SJCRH30 (cell line): ENCODE measurements at regions not wholly inside any gene's neighbourhood (a gene's known extent, or its start where the extent isn't known, plus 50 kb on each side); places are given as distances from the start of the nearest gene placed in this dataset.

ENCODE experiments used
- DNase-seq, 2 experiments: peaks; one replicate each; pipeline ENCODE4 v3.0.0-alpha.2; 2015 to 2020
- H3K27ac ChIP-seq: fragments of 250-450 bp; sonication (Bioruptor Pico); 2 replicates; pipeline ENCODE4 v1.5.1; 2020; ENCODE audit warnings: mild to moderate bottlenecking, moderate library complexity
- H3K27me3 ChIP-seq: fragments of 250-450 bp; sonication (Bioruptor Pico); 2 replicates; pipeline ENCODE4 v1.5.1; 2020; ENCODE audit warnings: mild to moderate bottlenecking, moderate library complexity
- H3K36me3 ChIP-seq: fragments of 250-450 bp; sonication (Bioruptor Pico); 2 replicates; pipeline ENCODE4 v1.5.1; 2020; ENCODE audit warnings: mild to moderate bottlenecking, moderate library complexity
- H3K4me1 ChIP-seq: fragments of 250-450 bp; sonication (Bioruptor Pico); 2 replicates; pipeline ENCODE4 v1.5.1; 2020; ENCODE audit warnings: mild to moderate bottlenecking, moderate library complexity
- H3K4me3 ChIP-seq: fragments of 250-450 bp; sonication (Bioruptor Pico); 2 replicates; pipeline ENCODE4 v1.5.1; 2020; ENCODE audit warnings: mild to moderate bottlenecking, moderate library complexity
- H3K9me3 ChIP-seq: fragments of 250-450 bp; sonication (Bioruptor Pico); replicated peaks from 2 replicates; pipeline ENCODE4 v1.5.1; 2020; ENCODE audit warnings: mild to moderate bottlenecking, moderate library complexity

DNA sequence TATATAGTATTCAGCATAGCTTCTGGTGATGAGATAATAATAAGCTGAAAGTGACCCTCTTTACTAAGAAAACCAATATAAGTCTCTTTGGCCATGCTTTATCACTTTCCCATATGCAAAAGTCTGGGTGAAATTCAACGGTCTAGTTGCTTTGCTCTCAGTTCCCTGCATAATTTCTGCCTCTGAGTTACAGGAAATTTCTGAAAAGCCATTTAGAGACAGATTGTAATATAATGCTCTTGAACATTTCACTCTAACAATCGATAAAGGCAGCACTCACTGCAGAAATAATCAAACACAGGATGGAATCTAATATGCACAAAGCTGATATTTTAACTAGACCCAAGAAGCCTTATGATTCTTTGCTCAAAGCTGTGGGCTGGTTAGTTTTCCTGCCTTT, 100.1 kb upstream of the LIFR start:
- Histone ChIP-seq H3K4me1 (peaks cover 12% of the 10 kb centered on the region), H3K36me3 (no peaks in the 10 kb centered on the region), H3K27ac (no peak overlapping the region), H3K27me3 (0 out of 2 replicates have a peak, but pooled peaks cover 5% of the 10 kb centered on the region), H3K4me3 (no peak overlapping the region), H3K9me3 (no peaks in the 10 kb centered on the region)
- no peak for DNase-seq

DNA sequence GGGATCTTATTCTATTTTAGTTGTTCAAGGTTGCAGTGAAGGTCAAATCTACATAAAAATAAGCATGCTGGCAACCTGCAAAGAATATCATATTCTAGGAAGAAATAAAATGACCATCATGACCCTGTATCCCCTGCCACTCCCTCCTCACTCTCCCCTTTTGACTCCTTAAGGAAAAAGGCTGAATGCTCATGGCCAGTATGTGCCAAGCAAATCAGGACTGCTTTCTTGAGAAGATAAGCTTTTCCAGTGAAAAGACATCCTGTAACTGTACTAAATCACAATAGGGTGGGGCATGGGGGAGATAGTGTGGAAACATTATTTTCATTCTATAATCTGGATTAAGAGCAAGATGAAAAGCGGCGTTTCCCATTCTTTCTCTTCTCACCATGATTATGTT, 100.6 kb upstream of the LIFR start:
- H3K9me3 ChIP-seq = no peaks in the 10 kb centered on the region
- no peak overlapping the region for H3K4me3 ChIP-seq
- H3K36me3 ChIP-seq = no peaks in the 10 kb centered on the region
- peaks cover 12% of the 10 kb centered on the region for H3K4me1 ChIP-seq
- H3K27me3 ChIP-seq = 0 out of 2 replicates have a peak, but pooled peaks cover 5% of the 10 kb centered on the region
- DNase-seq = no peak
- no peak overlapping the region for H3K27ac ChIP-seq

DNA sequence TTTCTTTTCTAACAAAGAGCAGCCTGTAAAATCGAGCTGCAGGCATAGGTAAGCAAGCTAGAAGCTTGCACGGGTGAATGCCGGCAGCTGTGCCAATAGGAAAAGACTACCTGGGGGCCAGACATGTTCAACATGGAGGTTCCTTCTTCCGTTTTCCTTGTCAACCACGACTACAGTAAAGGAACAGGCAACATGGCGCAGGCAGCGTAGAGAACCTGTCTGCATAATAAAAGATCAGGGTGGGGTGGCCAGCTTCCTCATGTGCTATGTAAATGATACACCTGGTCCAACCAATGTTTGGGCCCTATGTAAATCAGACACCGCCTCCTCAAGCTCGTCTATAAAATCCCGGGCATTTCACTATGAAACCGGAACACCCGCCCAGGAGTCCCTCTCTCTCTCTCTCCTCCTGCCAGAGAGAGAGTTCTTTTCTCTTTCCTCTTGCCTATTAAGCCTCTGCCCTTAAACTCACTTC, 103.8 kb upstream of the LIFR start:
- Histone ChIP-seq H3K27ac (peak overlapping the region; percentile 46), H3K9me3 (no peaks in the 10 kb centered on the region), H3K4me1 (peaks cover 11% of the 10 kb centered on the region), H3K36me3 (no peaks in the 10 kb centered on the region), H3K4me3 (peak overlapping the region; percentile 53), H3K27me3 (0 out of 2 replicates have a peak, but pooled peaks cover 6% of the 10 kb centered on the region)
- peak; percentile 91 to 95 for DNase-seq

DNA sequence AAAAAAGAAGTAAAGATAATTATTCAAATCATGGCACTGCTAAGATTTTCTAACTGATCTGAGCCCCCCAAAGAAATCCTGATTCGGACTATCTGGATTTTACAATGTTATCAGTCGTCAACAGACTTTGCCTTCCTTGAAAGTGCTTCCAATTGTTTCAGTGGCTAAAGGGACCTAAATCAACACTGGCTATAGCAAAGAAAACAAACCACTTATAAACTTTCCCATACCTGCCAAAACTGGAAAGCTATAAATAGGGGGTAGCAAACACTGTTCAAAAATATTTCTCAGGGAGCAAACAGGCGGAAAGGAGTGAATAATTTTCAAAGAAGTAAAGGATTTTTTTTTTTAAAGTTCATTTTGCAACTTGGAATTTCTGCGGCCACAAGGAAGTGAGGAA, 105.6 kb upstream of the LIFR start:
- H3K27me3 ChIP-seq = peaks cover 9% of the 10 kb centered on the region; the same call in 1 of the 2 replicates
- H3K36me3 ChIP-seq = no peaks in the 10 kb centered on the region
- peaks cover 4% of the 10 kb centered on the region; the same call in 1 of the 2 replicates for H3K4me1 ChIP-seq
- no peak overlapping the region for H3K4me3 ChIP-seq
- no peak for DNase-seq
- H3K27ac ChIP-seq = no peak overlapping the region
- no peaks in the 10 kb centered on the region for H3K9me3 ChIP-seq

DNA sequence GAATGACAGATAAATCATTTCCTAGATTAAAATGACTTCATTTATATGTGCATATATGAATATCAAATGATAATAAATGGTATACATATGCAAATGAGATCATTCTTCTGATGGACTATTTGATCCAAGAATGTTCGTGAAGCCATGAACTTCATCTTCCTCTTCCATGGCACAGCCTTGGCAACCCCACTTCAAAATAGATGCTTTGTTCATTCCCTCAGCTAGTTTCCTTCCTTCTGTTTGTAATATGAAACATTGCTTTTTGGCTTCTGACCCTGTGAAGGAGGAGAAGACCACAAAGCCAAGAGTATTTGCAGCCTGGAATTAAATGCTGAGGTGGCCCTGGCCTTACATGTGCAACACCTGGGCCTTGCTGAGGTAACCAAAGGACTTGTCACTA, 106.8 kb upstream of the LIFR start:
- Histone ChIP-seq H3K4me3 (no peak overlapping the region), H3K27me3 (peaks cover 5% of the 10 kb centered on the region; the same call in 1 of the 2 replicates), H3K36me3 (no peaks in the 10 kb centered on the region), H3K9me3 (no peaks in the 10 kb centered on the region), H3K4me1 (peaks cover 4% of the 10 kb centered on the region; the same call in 1 of the 2 replicates), H3K27ac (no peak overlapping the region)
- no peak for DNase-seq

DNA sequence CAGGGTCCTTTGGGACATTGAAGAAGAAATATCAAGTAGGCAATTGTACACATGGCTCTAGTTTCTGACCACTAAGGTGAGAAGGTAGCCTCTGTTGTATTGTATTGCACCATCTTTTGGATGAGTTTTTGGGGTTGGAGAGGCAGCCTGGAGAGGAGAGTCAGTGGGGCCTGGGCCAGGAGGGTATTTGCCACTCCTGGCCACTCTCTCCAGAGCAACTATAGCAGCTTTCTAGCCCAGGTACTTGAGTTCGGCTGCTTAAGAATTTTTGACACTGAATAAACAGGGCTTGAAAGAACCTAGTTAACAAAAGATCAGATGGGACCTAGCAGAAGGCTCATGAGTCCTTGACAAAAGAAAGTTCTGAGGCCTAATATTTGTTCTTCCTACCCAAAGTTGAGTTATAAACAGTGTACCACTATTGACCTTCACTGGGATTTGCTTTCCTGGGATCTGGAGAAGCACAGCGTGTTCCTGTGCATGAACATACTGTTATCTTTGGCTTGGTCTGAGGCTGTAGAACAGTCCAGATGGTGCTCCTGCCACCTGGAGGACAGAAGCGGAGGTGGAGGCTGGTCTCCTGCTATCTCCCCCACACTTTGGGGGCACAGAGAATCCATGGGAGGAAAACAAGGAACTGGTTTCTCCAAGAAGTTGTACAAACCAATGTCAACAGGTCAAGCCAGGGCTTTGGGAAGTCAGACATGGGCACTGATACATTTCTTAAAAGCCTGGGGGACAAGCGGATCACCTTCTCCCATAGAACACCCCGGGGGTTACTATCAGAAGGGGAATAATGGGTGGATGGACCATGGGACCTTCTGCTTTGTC, 110.4 kb upstream of the LIFR start:
- peak; percentile 24 to 55 for DNase-seq
- Histone ChIP-seq H3K27me3 (peaks cover 4% of the 10 kb centered on the region; the same call in 1 of the 2 replicates), H3K27ac (no peak overlapping the region), H3K36me3 (no peaks in the 10 kb centered on the region), H3K9me3 (no peaks in the 10 kb centered on the region), H3K4me3 (no peak overlapping the region), H3K4me1 (peaks cover 4% of the 10 kb centered on the region)

DNA sequence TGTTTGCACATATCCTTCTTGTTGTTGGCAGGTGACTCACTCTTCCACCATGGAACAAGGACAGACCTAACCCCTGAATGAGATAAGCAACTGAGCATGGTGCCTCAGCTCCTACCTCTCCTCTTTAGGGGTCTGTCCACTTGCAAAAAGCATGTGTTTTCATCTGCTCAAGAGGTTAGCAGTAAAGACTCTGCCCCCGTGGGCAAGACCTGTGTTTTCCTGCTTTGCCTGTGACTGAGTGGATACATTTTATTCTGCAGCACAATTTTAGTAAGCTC, 111.0 kb upstream of the LIFR start:
- no peaks in the 10 kb centered on the region for H3K9me3 ChIP-seq
- peaks cover 7% of the 10 kb centered on the region for H3K4me1 ChIP-seq
- peaks cover 4% of the 10 kb centered on the region; the same call in 1 of the 2 replicates for H3K27me3 ChIP-seq
- H3K27ac ChIP-seq = no peak overlapping the region
- H3K4me3 ChIP-seq = no peak overlapping the region
- no peak for DNase-seq
- H3K36me3 ChIP-seq = no peaks in the 10 kb centered on the region

DNA sequence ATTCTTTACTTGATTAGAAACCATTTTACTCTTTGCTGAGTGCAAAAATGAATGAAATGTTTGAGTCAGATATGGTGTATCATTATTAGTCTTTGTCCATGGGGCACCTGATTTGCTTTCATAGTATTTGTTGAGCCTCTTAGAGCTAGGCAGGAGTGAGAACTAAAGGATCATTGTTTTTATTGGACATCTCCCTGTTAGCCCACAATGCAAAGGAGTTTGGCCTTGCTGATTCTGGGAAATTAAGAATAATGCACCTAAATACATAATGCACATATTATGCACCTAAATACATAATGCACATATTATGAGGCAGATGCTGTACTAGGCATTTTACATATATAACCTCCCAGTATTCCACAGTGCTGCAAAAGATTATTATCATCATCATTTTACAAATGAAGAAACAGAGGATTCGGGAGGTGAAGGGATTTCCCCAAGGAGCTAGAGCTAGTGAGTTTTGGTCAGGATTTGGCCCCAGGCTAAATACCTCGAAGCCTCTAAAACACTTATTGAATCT, 113.0 kb upstream of the LIFR start:
- Histone ChIP-seq H3K4me3 (no peak overlapping the region), H3K4me1 (peaks cover 15% of the 10 kb centered on the region), H3K36me3 (no peaks in the 10 kb centered on the region), H3K9me3 (no peaks in the 10 kb centered on the region), H3K27me3 (peaks cover 7% of the 10 kb centered on the region; the same call in 1 of the 2 replicates), H3K27ac (no peak overlapping the region)
- no peak for DNase-seq

DNA sequence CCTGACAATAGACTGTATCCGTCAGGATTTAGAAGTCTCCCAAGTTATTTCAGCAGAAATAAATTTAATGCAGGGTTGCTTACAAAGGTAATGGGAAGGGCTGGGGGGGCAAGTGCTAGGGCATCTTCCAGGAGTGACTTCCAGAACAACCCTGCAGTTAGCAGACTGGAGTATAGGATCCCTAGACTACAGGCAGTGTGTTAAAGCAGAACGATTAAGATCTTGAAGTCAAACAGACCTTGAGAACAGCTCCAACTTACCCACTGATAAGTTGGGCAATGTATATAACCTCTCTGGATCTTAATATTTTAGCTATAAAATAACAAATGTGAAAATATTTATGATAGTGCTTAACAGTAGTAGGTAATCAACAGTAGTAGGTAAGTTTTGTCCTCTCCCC, 113.6 kb upstream of the LIFR start:
- Histone ChIP-seq H3K4me1 (peaks cover 15% of the 10 kb centered on the region), H3K27me3 (peaks cover 7% of the 10 kb centered on the region; the same call in 1 of the 2 replicates), H3K36me3 (no peaks in the 10 kb centered on the region), H3K4me3 (no peak overlapping the region), H3K9me3 (no peaks in the 10 kb centered on the region), H3K27ac (no peak overlapping the region)
- no peak for DNase-seq

DNA sequence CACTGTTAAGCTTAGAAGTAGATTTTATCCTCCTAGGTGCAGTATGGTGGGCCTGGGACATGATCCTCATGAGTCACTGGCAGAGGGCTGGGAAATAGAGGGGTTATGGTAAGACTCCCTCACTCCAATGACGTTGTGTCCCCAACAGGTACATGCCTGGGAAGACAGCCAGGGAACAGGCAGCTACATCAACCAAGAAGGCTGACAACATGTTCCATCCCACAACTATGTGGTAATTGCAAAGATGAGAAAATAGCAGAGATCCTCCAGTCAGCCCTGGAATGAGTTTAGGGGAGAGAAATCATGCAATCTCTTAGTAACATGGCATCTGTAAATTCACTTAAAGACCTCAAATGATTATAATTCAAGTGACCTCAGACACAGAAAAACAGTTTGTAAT, 114.4 kb upstream of the LIFR start:
- Histone ChIP-seq H3K4me3 (no peak overlapping the region), H3K4me1 (peaks cover 15% of the 10 kb centered on the region), H3K36me3 (no peaks in the 10 kb centered on the region), H3K27ac (no peak overlapping the region), H3K27me3 (peaks cover 2% of the 10 kb centered on the region; the same call in 1 of the 2 replicates), H3K9me3 (no peaks in the 10 kb centered on the region)
- no peak for DNase-seq

DNA sequence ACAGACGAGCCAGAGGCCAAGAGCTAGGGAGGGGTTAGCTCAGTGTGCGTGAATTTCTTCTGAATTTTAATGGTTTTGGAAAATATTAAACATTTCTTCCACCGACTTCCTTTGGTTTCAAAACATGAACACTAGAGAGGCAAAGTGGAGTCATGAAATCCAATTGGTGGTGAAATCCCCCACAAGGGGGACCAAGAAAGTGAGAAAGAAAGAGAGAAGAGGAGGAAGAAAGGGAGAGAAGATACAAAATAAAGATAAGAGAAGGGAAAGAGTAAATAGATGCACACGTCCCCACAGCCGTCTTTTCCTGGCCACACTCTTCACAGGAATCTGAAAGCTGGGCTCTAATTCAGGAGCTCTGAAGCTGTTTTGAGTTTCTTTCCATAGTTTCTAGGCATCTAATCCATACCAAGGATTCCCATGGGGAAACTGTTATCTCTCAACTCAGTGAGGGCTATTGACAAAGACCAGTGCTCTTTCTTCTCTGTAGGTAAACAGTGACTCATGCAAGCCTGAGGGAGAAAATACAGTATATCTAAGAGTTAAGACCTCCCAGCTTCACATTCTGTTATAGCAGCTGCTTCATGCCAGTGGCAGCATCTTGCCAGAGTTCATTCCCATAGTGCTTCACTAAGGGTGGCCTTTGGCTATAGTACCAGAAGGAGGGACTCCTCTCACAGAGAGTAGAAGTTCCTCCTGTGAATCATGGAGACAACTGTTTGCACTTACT, 115.8 kb upstream of the LIFR start:
- H3K27me3 ChIP-seq = peaks cover 2% of the 10 kb centered on the region; the same call in 1 of the 2 replicates
- peak overlapping the region; percentile 33; the same call in 1 of the 2 replicates for H3K27ac ChIP-seq
- H3K4me1 ChIP-seq = peaks cover 15% of the 10 kb centered on the region
- no peaks in the 10 kb centered on the region for H3K36me3 ChIP-seq
- H3K4me3 ChIP-seq = no peak overlapping the region
- H3K9me3 ChIP-seq = no peaks in the 10 kb centered on the region
- peak; percentile 79 to 86 for DNase-seq

DNA sequence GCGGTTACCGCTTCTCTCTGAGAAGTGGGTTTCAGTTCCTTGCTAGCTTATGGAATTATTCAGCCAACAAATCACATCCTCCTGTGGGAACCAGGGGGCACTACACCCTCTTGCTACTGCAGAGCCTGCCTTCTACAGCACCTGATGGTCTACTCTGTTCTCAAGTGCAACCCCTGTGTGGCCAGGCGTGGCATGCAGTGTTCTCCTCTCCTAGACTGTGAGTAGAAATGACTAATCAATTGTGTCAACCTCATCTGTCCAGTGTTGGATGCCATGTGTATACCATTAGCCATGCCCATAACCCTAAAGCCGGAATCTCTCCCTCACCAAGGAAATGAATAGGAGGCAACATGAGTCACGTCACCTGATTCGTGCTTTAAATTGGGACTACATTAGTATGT, 117.2 kb upstream of the LIFR start:
- Histone ChIP-seq H3K27me3 (0 out of 2 replicates have a peak, but pooled peaks cover 2% of the 10 kb centered on the region), H3K27ac (no peak overlapping the region), H3K4me1 (peaks cover 15% of the 10 kb centered on the region), H3K9me3 (no peaks in the 10 kb centered on the region), H3K36me3 (no peaks in the 10 kb centered on the region), H3K4me3 (no peak overlapping the region)
- DNase-seq = no peak

DNA sequence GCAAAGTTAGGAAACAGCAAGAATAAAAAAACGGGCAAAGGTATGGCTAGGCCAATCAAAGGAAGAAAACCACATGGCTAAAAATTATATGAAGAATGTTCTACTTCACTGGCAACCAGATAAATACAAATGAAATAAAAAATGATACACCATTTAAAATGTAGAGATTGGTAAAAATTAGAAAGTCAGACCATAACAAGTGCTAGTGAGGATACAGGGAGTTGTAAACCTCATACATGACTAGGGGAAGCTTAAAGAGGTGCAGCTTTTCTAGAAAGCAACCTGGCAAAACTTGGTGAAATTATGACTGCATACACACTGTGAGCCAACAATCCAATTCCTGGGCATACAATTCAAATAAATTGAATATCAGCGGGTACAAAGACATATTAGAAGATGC, 119.0 kb upstream of the LIFR start:
- H3K27me3 ChIP-seq = 0 out of 2 replicates have a peak, but pooled peaks cover 2% of the 10 kb centered on the region
- H3K27ac ChIP-seq = no peak overlapping the region
- no peak overlapping the region for H3K4me3 ChIP-seq
- peaks cover 15% of the 10 kb centered on the region for H3K4me1 ChIP-seq
- DNase-seq = no peak
- H3K9me3 ChIP-seq = no peaks in the 10 kb centered on the region
- no peaks in the 10 kb centered on the region for H3K36me3 ChIP-seq

DNA sequence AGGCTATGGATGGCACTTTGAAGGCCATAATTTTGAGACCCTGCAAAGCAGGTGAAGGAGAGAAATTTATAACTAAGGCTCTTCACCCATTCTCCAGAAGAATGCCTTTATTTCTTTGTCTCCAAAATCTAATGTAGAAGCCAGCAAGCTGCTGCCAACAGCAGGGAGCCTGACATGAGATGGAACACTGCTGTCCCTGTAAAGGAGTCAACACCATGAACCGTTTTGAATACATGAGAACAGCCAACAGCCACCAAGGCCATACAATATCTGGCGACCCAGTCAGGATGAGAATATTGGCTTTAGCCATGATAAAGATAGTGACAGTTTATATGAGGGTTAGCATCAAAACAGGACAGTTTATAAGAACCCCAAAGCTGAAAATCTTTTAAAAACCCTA, 121.2 kb upstream of the LIFR start:
- Histone ChIP-seq H3K36me3 (no peaks in the 10 kb centered on the region), H3K9me3 (no peaks in the 10 kb centered on the region), H3K4me3 (no peak overlapping the region), H3K27ac (no peak overlapping the region), H3K4me1 (peaks cover 6% of the 10 kb centered on the region; the same call in 1 of the 2 replicates), H3K27me3 (0 out of 2 replicates have a peak, but pooled peaks cover 2% of the 10 kb centered on the region)
- no peak for DNase-seq

DNA sequence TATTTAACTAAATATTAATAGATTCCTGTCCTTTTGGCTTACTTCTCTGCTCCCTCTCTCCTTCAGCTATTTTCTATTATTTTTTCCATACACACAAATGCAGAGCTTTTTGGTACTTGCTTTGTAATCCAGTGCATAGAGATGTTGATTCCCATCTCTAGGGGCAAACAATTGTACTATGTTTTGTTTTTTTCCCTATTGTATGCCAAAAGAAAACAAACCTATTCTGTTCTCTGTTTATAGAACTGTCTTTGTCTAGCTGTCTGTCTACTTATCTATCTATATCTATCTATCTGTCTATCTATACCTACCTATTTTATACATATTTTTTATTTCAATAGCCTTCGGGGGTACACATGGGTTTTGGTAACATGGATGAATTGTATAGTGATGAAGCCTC, 121.6 kb upstream of the LIFR start:
- Histone ChIP-seq H3K27me3 (no peaks in the 10 kb centered on the region), H3K9me3 (no peaks in the 10 kb centered on the region), H3K4me1 (peaks cover 2% of the 10 kb centered on the region; the same call in 1 of the 2 replicates), H3K36me3 (no peaks in the 10 kb centered on the region), H3K4me3 (no peak overlapping the region), H3K27ac (no peak overlapping the region)
- no peak for DNase-seq
